Pancreas (tissue), 10 donors: ENCODE measurements at regions not wholly inside any gene's neighbourhood (a gene's known extent, or its start where the extent isn't known, plus 50 kb on each side); places are given as distances from the start of the nearest gene placed in this dataset.
A peak's percentile ranks its signal among the peaks of the same experiment; 100 is the strongest.

Experiments used
- ATAC-seq, 4 donors: fragments of 200-7000 bp; cut with Tn5 transposase; one replicate each; pipeline versions ENCODE4 v1.8.0 to v1.9.1; 2020; ENCODE audit warnings: mild to moderate bottlenecking in 4 of 4, moderate library complexity in 4 of 4
- DNase-seq, 6 donors: peaks; one replicate each; pipeline ENCODE4 v3.0.0-alpha.2; 2020
- FAIRE-seq: peaks from 2 replicates; lab custom pipeline; 2012; peaks lifted over from hg19 to GRCh38; lab: Jason Lieb, UNC
- H3K27ac ChIP-seq, 4 donors: fragments of 200-600 bp; sonication (generic); 1 replicate in 3 of 4; 2 replicates in 1 of 4; pipeline versions ENCODE4 v1.5.0 to v1.8.0; 2020
- H3K27me3 ChIP-seq, 4 donors: fragments of 200-600 bp; one replicate each; pipeline ENCODE4 v1.8.0; 2021
- H3K36me3 ChIP-seq, 3 donors: fragments of 200-600 bp; sonication (generic) in 1 of 3; one replicate each; pipeline versions ENCODE4 v1.5.0 to v1.8.0; 2020 to 2021
- H3K4me1 ChIP-seq, 3 donors: fragments of 200-600 bp; one replicate each; pipeline ENCODE4 v1.8.0; 2021
- H3K4me3 ChIP-seq, 4 donors: fragments of 200-600 bp; sonication (generic) in 2 of 4; one replicate each; pipeline versions ENCODE4 v1.5.0 to v1.8.0; 2020 to 2021
- H3K9me3 ChIP-seq, 4 donors: fragments of 200-600 bp; one replicate each; pipeline ENCODE4 v1.8.0; 2021
- WGBS, 2 donors: extraction: QIAGEN DNeasy Blood & Tissue Kit; methylation state at CpG; one replicate each; pipeline ENCODE4 v1.1.7; 2013; 5-methylcytosine and 5-hydroxymethylcytosine counted together
- intact Hi-C, 3 donors: fragments of 100-400 bp; cut with DNase I; formaldehyde crosslinking; loops; one replicate each; pipeline versions ENCODE4 v1.11.1 to v1.14.2; 2022
- TF ChIP-seq, protein P1 (sequence below), 4 donors: fragments of 200-600 bp; sonication (generic) in 3 of 4; IDR thresholded peaks; one replicate each; pipeline versions ENCODE4 v1.5.0 to v1.8.0; 2021; ENCODE audit warnings: antibody characterized with exemption in 4 of 4
- donor health status: healthy with polysubstance abuse.
- donor health status: DM: no; HTN: no; CAD: no; lungs with moderate emphysema.
- donor health status: DM: no; HTN: no; CAD: no.
- donor health status: control.
- donor health status: control.
- donor health status: Bipolar disorder and iron deficiency.
- donor health status: DM: yes; HTN: yes; CAD: no.
- donor health status: DM: no; HTN: no; CAD: no.
- donor health status: DM: no; HTN: no; CAD: no.
- donor health status: DM: yes; HTN: yes; CAD: no.

DNA sequence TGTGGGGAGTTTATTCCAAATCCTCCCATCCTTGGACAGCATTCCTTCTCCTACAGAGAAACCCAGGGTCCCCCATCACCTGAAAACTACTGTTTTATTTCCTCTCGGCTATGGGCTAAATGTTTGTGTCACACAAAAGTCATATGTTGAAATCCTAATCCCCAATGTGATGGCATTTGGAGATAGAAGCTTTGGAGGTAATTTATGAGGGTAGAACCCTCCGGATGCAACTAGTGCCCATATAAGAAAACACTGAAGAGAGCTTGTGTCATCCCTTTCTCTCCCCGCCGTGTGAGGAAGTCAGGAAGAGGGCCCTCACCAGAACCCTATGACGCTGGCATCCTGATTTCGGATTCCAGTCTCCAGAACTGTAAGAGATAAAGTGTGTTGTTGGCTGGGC lies 127.8 kb upstream of the NOCT start:
- WGBS, 2 donors: 93 to 95% methylated on average over 6 of the region's 6 CpGs
- Histone ChIP-seq H3K4me3 (no peak overlapping the region), H3K36me3 (no peaks in the 10 kb centered on the region), H3K4me1 (no peaks in the 10 kb centered on the region), H3K9me3 (no peaks in the 10 kb centered on the region), H3K27ac (no peak overlapping the region), H3K27me3 (no peaks in the 10 kb centered on the region)
- no peak for DNase-seq
- intact Hi-C loops: no loop called here
- TF ChIP-seq, protein P1, sequence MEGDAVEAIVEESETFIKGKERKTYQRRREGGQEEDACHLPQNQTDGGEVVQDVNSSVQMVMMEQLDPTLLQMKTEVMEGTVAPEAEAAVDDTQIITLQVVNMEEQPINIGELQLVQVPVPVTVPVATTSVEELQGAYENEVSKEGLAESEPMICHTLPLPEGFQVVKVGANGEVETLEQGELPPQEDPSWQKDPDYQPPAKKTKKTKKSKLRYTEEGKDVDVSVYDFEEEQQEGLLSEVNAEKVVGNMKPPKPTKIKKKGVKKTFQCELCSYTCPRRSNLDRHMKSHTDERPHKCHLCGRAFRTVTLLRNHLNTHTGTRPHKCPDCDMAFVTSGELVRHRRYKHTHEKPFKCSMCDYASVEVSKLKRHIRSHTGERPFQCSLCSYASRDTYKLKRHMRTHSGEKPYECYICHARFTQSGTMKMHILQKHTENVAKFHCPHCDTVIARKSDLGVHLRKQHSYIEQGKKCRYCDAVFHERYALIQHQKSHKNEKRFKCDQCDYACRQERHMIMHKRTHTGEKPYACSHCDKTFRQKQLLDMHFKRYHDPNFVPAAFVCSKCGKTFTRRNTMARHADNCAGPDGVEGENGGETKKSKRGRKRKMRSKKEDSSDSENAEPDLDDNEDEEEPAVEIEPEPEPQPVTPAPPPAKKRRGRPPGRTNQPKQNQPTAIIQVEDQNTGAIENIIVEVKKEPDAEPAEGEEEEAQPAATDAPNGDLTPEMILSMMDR (IDR thresholded peaks at IDR 0.05): no peak
- no peak for FAIRE-seq
- no peak for ATAC-seq

DNA sequence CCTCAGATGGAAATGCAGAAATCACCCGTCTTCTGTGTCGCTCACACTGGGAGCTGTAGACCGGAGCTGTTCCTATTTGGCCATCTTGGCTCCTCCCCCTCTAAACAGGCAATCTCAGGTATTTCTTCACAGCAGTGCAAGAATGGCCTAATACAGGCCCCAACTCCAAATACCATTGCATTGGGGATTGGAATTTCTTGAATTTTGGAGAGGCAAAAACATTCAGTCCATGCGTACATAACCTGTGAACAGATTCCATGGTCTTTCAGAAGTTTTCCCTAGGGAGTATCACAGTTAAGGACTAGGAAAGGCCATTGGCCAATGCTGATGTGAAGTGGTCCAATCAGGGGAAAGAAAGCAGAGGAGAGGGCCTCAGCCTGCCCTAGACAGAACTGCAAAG lies 128.2 kb upstream of the NOCT start:
- ATAC-seq (no peak), FAIRE-seq (no peak), DNase-seq (no peak)
- no peaks in the 10 kb centered on the region for H3K27me3 ChIP-seq
- TF ChIP-seq, protein P1 (IDR thresholded peaks at IDR 0.05): no peak
- H3K27ac ChIP-seq: no peak overlapping the region
- H3K4me3 ChIP-seq: no peak overlapping the region
- H3K36me3 ChIP-seq: no peaks in the 10 kb centered on the region
- 96 to 97% methylated on average over 4 of the region's 4 CpGs for WGBS, 2 donors
- intact Hi-C loops: no loop called here
- H3K9me3 ChIP-seq: no peaks in the 10 kb centered on the region
- no peaks in the 10 kb centered on the region for H3K4me1 ChIP-seq

DNA sequence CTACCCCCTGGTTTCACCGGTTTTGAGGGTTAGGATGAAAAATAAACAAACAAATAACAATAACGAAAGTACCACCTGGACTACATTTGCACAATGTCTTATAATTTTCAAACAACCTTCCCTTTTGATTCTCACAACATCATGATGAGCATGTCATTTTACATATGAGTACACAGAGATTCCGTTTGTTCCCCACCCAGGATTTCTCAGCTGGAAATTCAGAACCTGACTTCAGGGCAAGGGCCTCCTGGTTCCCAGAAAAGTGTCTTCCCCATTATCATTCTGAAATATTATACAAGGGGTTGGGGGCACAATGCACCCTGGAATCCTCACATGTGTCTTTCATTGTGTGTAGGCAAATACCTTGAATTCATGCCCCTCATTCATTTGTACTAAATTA lies 135.8 kb upstream of the NOCT start:
- Histone ChIP-seq H3K9me3 (no peaks in the 10 kb centered on the region), H3K27me3 (no peaks in the 10 kb centered on the region), H3K4me3 (no peak overlapping the region), H3K27ac (no peak overlapping the region), H3K36me3 (no peaks in the 10 kb centered on the region), H3K4me1 (no peaks in the 10 kb centered on the region)
- no peak for ATAC-seq
- no peak for FAIRE-seq
- WGBS, 2 donors: 73 to 75% methylated on average over 3 of the region's 3 CpGs
- intact Hi-C loops: loop anchor here in 1 of 3 donors (10.0 kb wide), 1 partner anchor 195 kb away; no protein-coding TSS in a partner anchor
- TF ChIP-seq, protein P1 (IDR thresholded peaks at IDR 0.05): no peak
- no peak for DNase-seq

DNA sequence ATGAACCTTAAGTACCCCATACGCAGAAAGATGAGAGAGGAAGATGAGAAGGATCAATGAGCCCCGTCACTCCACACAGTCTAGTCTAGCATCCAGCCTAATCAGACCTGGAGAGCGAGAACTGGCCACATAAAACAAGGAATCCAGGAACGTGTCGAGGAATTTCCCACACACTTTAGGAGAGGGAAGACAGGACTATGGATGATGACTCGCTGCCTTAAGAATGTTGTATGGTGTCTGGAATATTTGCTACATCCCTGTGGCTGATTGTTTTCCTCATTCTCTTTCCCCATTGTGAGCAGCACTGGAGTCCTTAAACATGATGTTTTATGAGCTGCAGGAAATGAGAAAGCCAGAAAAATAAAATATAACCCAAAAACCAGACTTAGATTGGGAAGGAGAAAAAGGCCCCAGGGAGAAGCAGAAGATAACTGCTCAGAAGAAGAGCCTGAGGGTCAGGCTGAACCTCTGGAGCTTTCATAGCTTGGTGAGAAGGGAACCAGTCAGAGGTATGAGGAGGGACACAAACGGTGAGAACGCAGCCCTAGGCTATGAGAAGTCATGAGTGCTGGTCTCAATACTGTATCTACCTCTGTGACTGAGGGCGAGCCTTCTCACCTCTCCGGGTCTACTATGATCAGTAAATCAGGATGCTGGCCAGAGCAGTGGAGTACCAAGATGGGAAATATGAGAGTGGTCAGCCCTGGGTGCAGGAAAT lies 139.5 kb upstream of the NOCT start:
- no peaks in the 10 kb centered on the region for H3K36me3 ChIP-seq
- 62 to 72% methylated on average over 10 of the region's 10 CpGs for WGBS, 2 donors
- FAIRE-seq (no peak), DNase-seq (no peak), ATAC-seq (peak in 1 of 4 donors; percentile 50)
- TF ChIP-seq, protein P1 (IDR thresholded peaks at IDR 0.05): no peak
- H3K27me3 ChIP-seq: no peaks in the 10 kb centered on the region
- H3K9me3 ChIP-seq: no peaks in the 10 kb centered on the region
- intact Hi-C loops: loop anchor here in 1 of 3 donors (10.0 kb wide), 1 partner anchor 191 kb away; no protein-coding TSS in a partner anchor
- no peaks in the 10 kb centered on the region for H3K4me1 ChIP-seq
- no peak overlapping the region for H3K4me3 ChIP-seq
- H3K27ac ChIP-seq: no peak overlapping the region

DNA sequence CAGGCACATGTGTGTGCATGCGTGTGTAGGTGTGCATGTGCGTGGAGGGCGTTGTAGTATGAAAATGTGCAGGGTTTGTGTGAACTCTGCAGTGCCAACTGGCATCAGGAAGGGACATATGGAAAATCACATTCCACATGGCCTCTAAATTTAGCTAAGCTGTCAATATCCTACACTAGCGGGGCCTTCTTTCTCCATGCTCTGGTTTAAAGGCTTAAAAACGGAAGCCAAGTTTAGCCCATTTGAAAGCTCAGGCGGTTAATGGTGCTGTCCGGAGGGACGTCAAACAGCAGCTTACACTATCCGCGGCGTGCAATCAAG lies 144.1 kb upstream of the NOCT start:
- FAIRE-seq (no peak), DNase-seq (no peak), ATAC-seq (no peak)
- no peaks in the 10 kb centered on the region for H3K4me1 ChIP-seq
- no peaks in the 10 kb centered on the region for H3K9me3 ChIP-seq
- no peaks in the 10 kb centered on the region for H3K27me3 ChIP-seq
- H3K36me3 ChIP-seq: no peaks in the 10 kb centered on the region
- TF ChIP-seq, protein P1 (IDR thresholded peaks at IDR 0.05): no peak
- WGBS, 2 donors: 59 to 66% methylated on average over 11 of the region's 11 CpGs
- no peak overlapping the region for H3K27ac ChIP-seq
- no peak overlapping the region for H3K4me3 ChIP-seq
- intact Hi-C loops: loop anchor here in 1 of 3 donors (10.0 kb wide), 1 partner anchor 187 kb away; no protein-coding TSS in a partner anchor
